Uterus (tissue), 2 donors: ENCODE measurements at regions not wholly inside any gene's neighbourhood (a gene's known extent, or its start where the extent isn't known, plus 50 kb on each side); places are given as distances from the start of the nearest gene placed in this dataset.

Experiments used
- CTCF ChIP-seq, 4 experiments: fragments of 200-600 bp in 2 of 4; fragments of 450-650 bp in 2 of 4; sonication (generic) in 2 of 4; IDR thresholded peaks; one replicate each; pipeline ENCODE4 v1.5.1; 2016 to 2019; ENCODE audit warnings: antibody characterized with exemption in 4 of 4, mild to moderate bottlenecking in 2 of 4, moderate library complexity in 1 of 4
- POLR2A ChIP-seq, 2 donors: fragments of 450-650 bp; IDR thresholded peaks; one replicate each; pipeline ENCODE4 v1.6.1; 2016; ENCODE audit warnings: antibody characterized with exemption in 2 of 2, mild to moderate bottlenecking in 1 of 2, moderate library complexity in 1 of 2

GRCh38 chr22:34917239-34917638 lies 148.7 kb upstream of the ISX start:
- no peak for TF ChIP-seq CTCF (IDR thresholded peaks at IDR 0.05)
- TF ChIP-seq POLR2A (IDR thresholded peaks at IDR 0.05), result no peak
